Brain microvascular endothelial cell (primary cell): ENCODE measurements at regions not wholly inside any gene's neighbourhood (a gene's known extent, or its start where the extent isn't known, plus 50 kb on each side); places are given as distances from the start of the nearest gene placed in this dataset.

ENCODE experiments used
- DNase-seq: peaks from one replicate; pipeline ENCODE4 v3.0.0-alpha.2; 2020
- H3K27ac ChIP-seq: fragments of 250-450 bp; sonication (Bioruptor Pico); 2 replicates; pipeline ENCODE4 v1.5.1; 2020; ENCODE audit warnings: mild to moderate bottlenecking, moderate library complexity
- H3K27me3 ChIP-seq: fragments of 250-450 bp; sonication (Bioruptor Pico); replicated peaks from 2 replicates; pipeline ENCODE4 v1.5.1; 2020; ENCODE audit warnings: mild to moderate bottlenecking
- H3K36me3 ChIP-seq: fragments of 250-450 bp; sonication (Bioruptor Pico); replicated peaks from 2 replicates; pipeline ENCODE4 v1.5.1; 2020; ENCODE audit warnings: mild to moderate bottlenecking
- H3K4me3 ChIP-seq: 2 replicates; pipeline ENCODE4 v1.5.1; 2011; ENCODE audit warnings: low read depth, mild to moderate bottlenecking, control low read depth, low read length, moderate library complexity
- CTCF ChIP-seq: IDR thresholded peaks from 2 replicates; pipeline ENCODE4 v1.5.1; 2011; ENCODE audit warnings: low read depth, mild to moderate bottlenecking, moderate library complexity, low read length, control low read depth, inconsistent platforms; ENCODE audit errors: missing control alignments
- in situ Hi-C: cut with HindIII; loops from 2 replicates; pipeline ENCODE4 v1.10.0; 2017; ENCODE audit warnings: low sequenced_read_pairs, low pct_ligation_motif_present

- H3K27ac ChIP-seq, result no peak overlapping the region
- peak; percentile 18 for DNase-seq
- no peaks in the 10 kb centered on the region for H3K36me3 ChIP-seq
- in situ Hi-C loops, result no loop called here
- H3K4me3 ChIP-seq, result no peak overlapping the region
- TF ChIP-seq CTCF, result no peak
- no peaks in the 10 kb centered on the region for H3K27me3 ChIP-seq
Measured at GRCh38 chr3:197427021-197427420, 128.6 kb upstream of the DLG1 start.

- H3K27ac ChIP-seq, result no peak overlapping the region
- DNase-seq, result no peak
- no peaks in the 10 kb centered on the region for H3K36me3 ChIP-seq
- no peaks in the 10 kb centered on the region for H3K27me3 ChIP-seq
- in situ Hi-C loops, result no loop called here
- no peak for TF ChIP-seq CTCF
- no peak overlapping the region for H3K4me3 ChIP-seq
Measured at GRCh38 chr3:197426121-197426566, 127.7 kb upstream of the DLG1 start.

- no peak overlapping the region for H3K4me3 ChIP-seq
- no peak overlapping the region for H3K27ac ChIP-seq
- DNase-seq, result no peak
- no peak for TF ChIP-seq CTCF
- no peaks in the 10 kb centered on the region for H3K36me3 ChIP-seq
- H3K27me3 ChIP-seq, result no peaks in the 10 kb centered on the region
- in situ Hi-C loops, result no loop called here
Measured at GRCh38 chr3:197425485-197426120, 127.2 kb upstream of the DLG1 start.

- H3K27ac ChIP-seq, result no peak overlapping the region
- DNase-seq, result no peak
- H3K4me3 ChIP-seq, result no peak overlapping the region
- no peaks in the 10 kb centered on the region for H3K27me3 ChIP-seq
- in situ Hi-C loops, result no loop called here
- no peaks in the 10 kb centered on the region for H3K36me3 ChIP-seq
- no peak for TF ChIP-seq CTCF
Measured at GRCh38 chr3:197424674-197425484, 126.5 kb upstream of the DLG1 start.

GRCh38 chr3:197424266-197424665, 125.9 kb upstream of the DLG1 start:
- no peak for TF ChIP-seq CTCF
- no peaks in the 10 kb centered on the region for H3K36me3 ChIP-seq
- no peak overlapping the region for H3K4me3 ChIP-seq
- DNase-seq, result no peak
- no peaks in the 10 kb centered on the region for H3K27me3 ChIP-seq
- no peak overlapping the region for H3K27ac ChIP-seq
- in situ Hi-C loops, result no loop called here
